HUDEP-2 (cell line): ENCODE measurements at regions not wholly inside any gene's neighbourhood (a gene's known extent, or its start where the extent isn't known, plus 50 kb on each side); places are given as distances from the start of the nearest gene placed in this dataset.
"Not testable (repeated sequence)": the region's sequence is repeated elsewhere in the genome, so short reads cannot be mapped to it uniquely, and the experiment has no call there.

Source experiments
- DNase-seq, 76 experiments: peaks; one replicate each; lab custom pipeline; 2025; ENCODE audit not compliant: unreplicated experiment in 76 of 76; lab: John Stamatoyannopoulos, UW

- no peak for DNase-seq
These were observed 268.6 kb downstream of the CYRIA start for GRCh38 chr2:16396986-16397385.

- no peak for DNase-seq
These were observed 269.5 kb downstream of the CYRIA start for GRCh38 chr2:16396171-16396570.

GRCh38 chr2:16395601-16396000, 270.0 kb downstream of the CYRIA start:
- DNase-seq = no peak

GRCh38 chr2:16394986-16395550, 270.6 kb downstream of the CYRIA start:
- DNase-seq = no peak

GRCh38 chr2:16394072-16394985, 271.3 kb downstream of the CYRIA start:
- DNase-seq = no peak

GRCh38 chr2:16393500-16394071, 272.0 kb downstream of the CYRIA start:
- DNase-seq = no peak

- DNase-seq = no peak
These were observed 272.8 kb downstream of the CYRIA start for GRCh38 chr2:16392647-16393499.

- DNase-seq = no peak
These were observed 273.6 kb downstream of the CYRIA start for GRCh38 chr2:16391986-16392385.

- DNase-seq = no peak
These were observed 275.1 kb downstream of the CYRIA start for GRCh38 chr2:16390561-16390960.

- no peak for DNase-seq
These were observed 276.0 kb downstream of the CYRIA start for GRCh38 chr2:16389611-16390010.

- not testable (repeated sequence) for DNase-seq
These were observed 277.3 kb downstream of the CYRIA start for GRCh38 chr2:16388199-16388830.

GRCh38 chr2:16387461-16387984, 278.1 kb downstream of the CYRIA start:
- no peak for DNase-seq

- no peak for DNase-seq
These were observed 279.2 kb downstream of the CYRIA start for GRCh38 chr2:16386431-16386830.

- DNase-seq = no peak
These were observed 279.6 kb downstream of the CYRIA start for GRCh38 chr2:16386031-16386430.

GRCh38 chr2:16385341-16385740, 280.3 kb downstream of the CYRIA start:
- DNase-seq = no peak

- no peak for DNase-seq
These were observed 282.2 kb downstream of the CYRIA start for GRCh38 chr2:16383411-16383810.

- DNase-seq = no peak
These were observed 283.2 kb downstream of the CYRIA start for GRCh38 chr2:16382451-16382850.

- DNase-seq = no peak
These were observed 284.1 kb downstream of the CYRIA start for GRCh38 chr2:16381511-16381910.

GRCh38 chr2:16379901-16380300, 285.7 kb downstream of the CYRIA start:
- not testable (repeated sequence) for DNase-seq

GRCh38 chr2:16379061-16379460, 286.6 kb downstream of the CYRIA start:
- not testable (repeated sequence) for DNase-seq
